ENCODE measurements at regions not wholly inside any gene's neighbourhood (a gene's known extent, or its start where the extent isn't known, plus 50 kb on each side); places are given as distances from the start of the nearest gene placed in this dataset.

DNA sequence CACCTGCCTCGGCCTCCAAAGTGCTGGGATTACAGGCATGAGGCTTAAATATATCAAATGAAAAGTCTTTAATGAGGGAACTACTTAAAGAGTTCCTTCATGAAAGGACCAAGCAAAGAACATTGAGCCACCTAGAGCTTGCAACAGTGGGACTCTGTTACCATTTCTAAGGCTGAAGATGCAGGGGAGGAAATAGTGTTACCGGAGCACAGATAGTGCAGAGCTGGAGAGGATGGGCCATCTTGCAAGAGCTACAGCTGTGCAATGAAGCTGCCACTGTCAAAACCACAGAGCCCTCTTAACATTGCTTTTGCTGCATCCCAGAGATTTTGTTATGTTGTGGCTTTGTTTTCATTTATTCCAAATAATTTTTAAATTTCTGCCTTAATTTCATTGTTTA lies 77.1 kb upstream of the NAA35 start:
- TF ChIP-seq, protein P1, sequence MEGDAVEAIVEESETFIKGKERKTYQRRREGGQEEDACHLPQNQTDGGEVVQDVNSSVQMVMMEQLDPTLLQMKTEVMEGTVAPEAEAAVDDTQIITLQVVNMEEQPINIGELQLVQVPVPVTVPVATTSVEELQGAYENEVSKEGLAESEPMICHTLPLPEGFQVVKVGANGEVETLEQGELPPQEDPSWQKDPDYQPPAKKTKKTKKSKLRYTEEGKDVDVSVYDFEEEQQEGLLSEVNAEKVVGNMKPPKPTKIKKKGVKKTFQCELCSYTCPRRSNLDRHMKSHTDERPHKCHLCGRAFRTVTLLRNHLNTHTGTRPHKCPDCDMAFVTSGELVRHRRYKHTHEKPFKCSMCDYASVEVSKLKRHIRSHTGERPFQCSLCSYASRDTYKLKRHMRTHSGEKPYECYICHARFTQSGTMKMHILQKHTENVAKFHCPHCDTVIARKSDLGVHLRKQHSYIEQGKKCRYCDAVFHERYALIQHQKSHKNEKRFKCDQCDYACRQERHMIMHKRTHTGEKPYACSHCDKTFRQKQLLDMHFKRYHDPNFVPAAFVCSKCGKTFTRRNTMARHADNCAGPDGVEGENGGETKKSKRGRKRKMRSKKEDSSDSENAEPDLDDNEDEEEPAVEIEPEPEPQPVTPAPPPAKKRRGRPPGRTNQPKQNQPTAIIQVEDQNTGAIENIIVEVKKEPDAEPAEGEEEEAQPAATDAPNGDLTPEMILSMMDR (IDR thresholded peaks at IDR 0.05 in 8 of 11, conservative IDR thresholded peaks at IDR 0.05 in 3 of 11): no peak
- TF ChIP-seq POLR2A (IDR thresholded peaks at IDR 0.05) (no peak), POLR2AphosphoS5 (IDR thresholded peaks at IDR 0.05) (no peak)
